Esophagus squamous epithelium (tissue), 5 donors: ENCODE measurements at regions not wholly inside any gene's neighbourhood (a gene's known extent, or its start where the extent isn't known, plus 50 kb on each side); places are given as distances from the start of the nearest gene placed in this dataset.

Source experiments
- DNase-seq: peaks from one replicate; lab custom pipeline; 2025; lab: John Stamatoyannopoulos, UW
- H3K27ac ChIP-seq, 4 donors: fragments of 200-600 bp; sonication (generic); one replicate each; pipeline ENCODE4 v1.5.1; 2016 to 2019; ENCODE audit warnings: mild to moderate bottlenecking in 1 of 4
- H3K27me3 ChIP-seq, 4 donors: fragments of 200-600 bp; sonication (generic); 1 replicate in 3 of 4; 2 replicates in 1 of 4; pipeline versions ENCODE4 v1.5.1 to v1.6.0; 2017 to 2021; ENCODE audit warnings: antibody characterized with exemption in 1 of 4
- H3K36me3 ChIP-seq, 3 donors: fragments of 200-600 bp; sonication (generic); one replicate each; pipeline ENCODE4 v1.5.1; 2016 to 2019
- H3K4me1 ChIP-seq, 3 donors: fragments of 200-600 bp; sonication (generic); one replicate each; pipeline ENCODE4 v1.5.1; 2017 to 2019
- H3K4me3 ChIP-seq, 4 donors: fragments of 200-600 bp; sonication (generic); 1 replicate in 3 of 4; 2 replicates in 1 of 4; pipeline ENCODE4 v1.5.1; 2016 to 2019; ENCODE audit warnings: mild to moderate bottlenecking in 2 of 4, moderate library complexity in 1 of 4
- H3K9me3 ChIP-seq, 3 donors: fragments of 200-600 bp; sonication (generic); one replicate each; pipeline ENCODE4 v1.5.1; 2016 to 2019
- POLR2A ChIP-seq, 4 donors: fragments of 450-650 bp; IDR thresholded peaks; one replicate each; pipeline ENCODE4 v1.6.1; 2017; ENCODE audit warnings: antibody characterized with exemption in 4 of 4, mild to moderate bottlenecking in 4 of 4, moderate library complexity in 3 of 4
- WGBS, 2 donors: methylation state at CpG; one replicate each; pipeline ENCODE4 v1.1.5; 2018; 5-methylcytosine and 5-hydroxymethylcytosine counted together
- intact Hi-C: fragments of 100-400 bp; cut with DNase I; formaldehyde crosslinking; loops from one replicate; pipeline ENCODE4 v1.15.0; 2022
- TF ChIP-seq, protein P1 (sequence below), 6 experiments: fragments of 450-650 bp in 4 of 6; fragments of 200-600 bp in 2 of 6; sonication (generic) in 2 of 6; IDR thresholded peaks; one replicate each; pipeline ENCODE4 v1.5.1; 2016 to 2019; ENCODE audit warnings: antibody characterized with exemption in 6 of 6, mild to moderate bottlenecking in 4 of 6, moderate library complexity in 4 of 6
- donor health status: DM: yes; HTN: yes; CAD: no.

DNA sequence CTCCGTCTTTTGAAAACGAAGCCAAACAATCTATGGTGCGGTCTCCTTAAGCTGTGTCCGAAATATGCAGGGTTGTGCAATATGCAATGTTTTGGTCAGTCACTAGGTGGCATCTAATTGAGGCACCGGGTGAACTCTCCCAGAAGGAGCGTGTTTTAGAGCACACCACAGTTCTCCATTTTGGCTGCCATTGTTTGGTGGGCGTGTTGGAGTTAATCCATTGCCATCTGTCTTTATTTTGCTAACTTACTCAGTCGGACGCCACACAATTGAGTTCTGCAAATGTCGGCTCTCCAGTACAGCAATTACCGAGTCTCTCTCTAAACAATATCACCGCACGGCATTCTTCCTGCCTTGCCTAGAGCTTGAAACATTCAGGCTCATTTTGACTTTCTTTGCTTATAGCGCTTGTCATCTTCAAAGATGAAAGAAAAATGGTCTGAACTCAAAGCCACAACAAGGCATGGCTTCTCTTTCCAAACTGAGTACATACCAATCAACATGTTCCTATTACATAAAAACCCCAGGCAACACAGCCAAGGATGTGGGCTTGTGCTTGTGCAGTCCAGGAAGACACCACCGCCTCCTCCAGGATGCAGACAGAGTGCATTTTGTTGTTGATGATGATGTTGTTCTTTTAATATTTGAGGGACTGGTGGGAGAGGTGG lies 182.0 kb upstream of the SERP2 start:
- DNase-seq: no peak
- peak overlapping the region in 1 of 4 donors; percentile 29 for H3K4me3 ChIP-seq
- TF ChIP-seq, protein P1, sequence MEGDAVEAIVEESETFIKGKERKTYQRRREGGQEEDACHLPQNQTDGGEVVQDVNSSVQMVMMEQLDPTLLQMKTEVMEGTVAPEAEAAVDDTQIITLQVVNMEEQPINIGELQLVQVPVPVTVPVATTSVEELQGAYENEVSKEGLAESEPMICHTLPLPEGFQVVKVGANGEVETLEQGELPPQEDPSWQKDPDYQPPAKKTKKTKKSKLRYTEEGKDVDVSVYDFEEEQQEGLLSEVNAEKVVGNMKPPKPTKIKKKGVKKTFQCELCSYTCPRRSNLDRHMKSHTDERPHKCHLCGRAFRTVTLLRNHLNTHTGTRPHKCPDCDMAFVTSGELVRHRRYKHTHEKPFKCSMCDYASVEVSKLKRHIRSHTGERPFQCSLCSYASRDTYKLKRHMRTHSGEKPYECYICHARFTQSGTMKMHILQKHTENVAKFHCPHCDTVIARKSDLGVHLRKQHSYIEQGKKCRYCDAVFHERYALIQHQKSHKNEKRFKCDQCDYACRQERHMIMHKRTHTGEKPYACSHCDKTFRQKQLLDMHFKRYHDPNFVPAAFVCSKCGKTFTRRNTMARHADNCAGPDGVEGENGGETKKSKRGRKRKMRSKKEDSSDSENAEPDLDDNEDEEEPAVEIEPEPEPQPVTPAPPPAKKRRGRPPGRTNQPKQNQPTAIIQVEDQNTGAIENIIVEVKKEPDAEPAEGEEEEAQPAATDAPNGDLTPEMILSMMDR (IDR thresholded peaks at IDR 0.05): peak; percentile 41 to 82 (median 80)
- no peak for TF ChIP-seq POLR2A (IDR thresholded peaks at IDR 0.05)

DNA sequence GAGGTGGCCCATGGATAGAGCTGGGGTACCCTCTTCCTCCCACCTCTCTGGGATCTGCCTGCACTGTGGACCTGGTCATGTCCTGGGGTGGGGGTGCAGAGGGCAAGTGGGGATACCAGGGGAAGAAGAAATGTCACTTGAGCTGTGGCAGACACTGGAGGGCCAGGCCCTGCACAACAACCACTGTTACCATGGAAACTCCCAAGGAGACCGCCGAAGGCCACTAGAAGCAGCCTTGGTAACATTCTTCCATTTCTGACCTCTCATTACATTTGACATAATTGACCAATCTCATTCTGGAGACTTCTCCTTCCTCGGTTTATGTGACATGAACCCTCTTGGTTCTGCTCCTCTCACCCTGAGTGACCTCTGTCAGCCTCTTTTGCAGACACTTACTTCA lies 179.9 kb upstream of the SERP2 start:
- no peak overlapping the region for H3K27ac ChIP-seq
- H3K27me3 ChIP-seq: no peaks in the 10 kb centered on the region
- no peak for DNase-seq
- no peaks in the 10 kb centered on the region for H3K9me3 ChIP-seq
- H3K4me3 ChIP-seq: no peak overlapping the region
- no peaks in the 10 kb centered on the region for H3K36me3 ChIP-seq
- H3K4me1 ChIP-seq: peaks cover 0 to 41% (median 16%) of the 10 kb centered on the region in 3 donors
- 79 to 83% methylated on average over 3 of the region's 3 CpGs for WGBS, 2 donors
- intact Hi-C loops: loop anchor here (5.0 kb wide), 1 partner anchor 244 kb away; no protein-coding TSS in a partner anchor
- TF ChIP-seq, protein P1 (IDR thresholded peaks at IDR 0.05): no peak
- TF ChIP-seq POLR2A (IDR thresholded peaks at IDR 0.05): no peak

More for the DNA sequence above, 182.0 kb upstream of the SERP2 start:
- Histone ChIP-seq H3K27ac (peak overlapping the region in 3 of 4 donors; percentile 38 to 63 (median 56)), H3K4me1 (peaks cover 0 to 22% (median 0%) of the 10 kb centered on the region in 3 donors), H3K36me3 (no peaks in the 10 kb centered on the region), H3K9me3 (no peaks in the 10 kb centered on the region), H3K27me3 (no peaks in the 10 kb centered on the region)
- WGBS, 2 donors: 47 to 50% methylated on average over 15 of the region's 15 CpGs
- intact Hi-C loops: loop anchor here (5.0 kb wide), 1 partner anchor 246 kb away; no protein-coding TSS in a partner anchor

DNA sequence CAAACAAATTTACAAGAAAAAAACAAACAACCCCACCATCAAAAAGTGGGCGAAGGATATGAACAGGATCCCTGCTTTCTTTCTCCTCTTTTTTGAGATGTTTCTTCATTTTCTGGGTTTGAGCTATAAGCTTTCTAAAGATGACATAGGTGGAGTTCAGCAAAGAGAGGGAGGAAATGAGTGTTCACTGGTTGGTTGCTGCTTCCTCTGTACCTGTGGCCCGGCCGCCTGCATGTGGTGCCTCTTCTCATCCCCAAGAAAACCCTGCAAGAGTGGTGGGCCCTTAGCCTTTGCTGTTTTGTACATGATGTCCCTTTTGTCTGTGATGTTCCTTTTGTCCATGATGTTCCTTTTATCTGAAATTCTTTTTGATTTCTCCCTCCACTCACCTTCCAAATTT lies 178.4 kb upstream of the SERP2 start:
- Histone ChIP-seq H3K27ac (no peak overlapping the region), H3K4me1 (peaks cover 0 to 55% (median 28%) of the 10 kb centered on the region in 3 donors), H3K9me3 (no peaks in the 10 kb centered on the region), H3K27me3 (no peaks in the 10 kb centered on the region), H3K36me3 (no peaks in the 10 kb centered on the region), H3K4me3 (no peak overlapping the region)
- 79 to 86% methylated on average over 3 of the region's 3 CpGs for WGBS, 2 donors
- no peak for TF ChIP-seq POLR2A (IDR thresholded peaks at IDR 0.05)
- TF ChIP-seq, protein P1 (IDR thresholded peaks at IDR 0.05): no peak
- no peak for DNase-seq
- intact Hi-C loops: no loop called here

DNA sequence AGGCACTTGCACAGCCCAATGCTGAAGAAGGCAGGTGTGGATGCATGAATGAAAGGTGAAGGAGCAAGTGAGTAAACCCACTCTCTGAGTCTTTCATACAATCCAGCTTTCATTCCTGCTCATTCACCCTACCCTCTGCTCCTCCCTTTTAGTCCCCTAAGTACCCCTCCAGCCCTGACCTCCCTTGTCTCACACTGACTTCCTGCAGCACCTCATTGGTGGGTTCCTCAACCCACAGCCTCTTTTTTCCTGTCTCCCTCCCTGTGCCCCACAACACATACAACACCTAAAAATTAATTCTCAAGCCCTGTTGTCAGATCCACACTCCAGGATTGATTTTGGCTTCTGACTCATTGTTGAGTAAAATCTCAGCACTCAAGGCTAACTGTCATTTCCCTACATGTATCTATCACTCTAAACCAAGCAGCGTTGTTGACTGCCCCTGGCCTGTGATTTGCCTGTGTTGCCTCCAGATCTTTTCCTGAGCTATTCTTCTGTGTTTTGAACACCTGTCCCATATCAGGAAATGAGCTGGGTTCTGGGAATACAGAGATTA lies 177.3 kb upstream of the SERP2 start:
- Histone ChIP-seq H3K36me3 (no peaks in the 10 kb centered on the region), H3K4me3 (no peak overlapping the region), H3K9me3 (no peaks in the 10 kb centered on the region), H3K27ac (no peak overlapping the region), H3K4me1 (peaks cover 0 to 48% (median 28%) of the 10 kb centered on the region in 3 donors), H3K27me3 (no peaks in the 10 kb centered on the region)
- DNase-seq: no peak
- TF ChIP-seq, protein P1 (IDR thresholded peaks at IDR 0.05): no peak
- no peak for TF ChIP-seq POLR2A (IDR thresholded peaks at IDR 0.05)
- intact Hi-C loops: no loop called here
- WGBS, 2 donors: 64 to 69% methylated on average over 1 of the region's 1 CpG
